ENCODE measurements at regions not wholly inside any gene's neighbourhood (a gene's known extent, or its start where the extent isn't known, plus 50 kb on each side); places are given as distances from the start of the nearest gene placed in this dataset.
"Not testable (repeated sequence)": the region's sequence is repeated elsewhere in the genome, so short reads cannot be mapped to it uniquely, and the experiment has no call there.

DNA sequence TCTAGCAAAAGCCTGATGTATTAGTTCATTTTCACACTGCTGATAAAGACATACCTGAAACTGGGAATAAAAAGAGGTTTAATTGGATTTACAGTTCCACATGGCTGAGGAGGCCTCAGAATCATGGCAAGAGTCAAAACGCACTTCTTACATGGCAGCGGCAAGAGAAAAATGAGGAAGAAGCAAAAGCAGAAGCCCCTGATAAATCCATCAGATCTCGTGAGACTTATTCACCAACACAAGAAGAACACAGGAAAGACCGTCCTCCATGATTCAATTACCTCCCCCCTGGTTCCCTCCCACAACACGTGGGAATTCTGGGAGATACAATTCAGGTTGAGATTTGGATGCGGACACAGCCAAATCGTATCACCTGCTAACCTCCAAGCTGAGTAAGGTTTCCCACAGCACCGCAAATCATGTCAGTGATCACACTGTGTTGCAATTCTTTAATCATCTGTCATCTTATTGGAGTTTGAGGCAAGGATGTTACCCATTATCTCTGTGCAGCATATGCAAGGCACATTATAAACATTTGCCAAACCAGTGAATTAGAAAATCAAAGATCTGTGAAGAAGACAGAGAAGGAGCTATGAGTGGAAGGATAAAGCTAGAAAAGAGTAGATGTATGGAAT is 128.5 kb downstream of the ZNF281 start:
- no peak for DNase-seq

DNA sequence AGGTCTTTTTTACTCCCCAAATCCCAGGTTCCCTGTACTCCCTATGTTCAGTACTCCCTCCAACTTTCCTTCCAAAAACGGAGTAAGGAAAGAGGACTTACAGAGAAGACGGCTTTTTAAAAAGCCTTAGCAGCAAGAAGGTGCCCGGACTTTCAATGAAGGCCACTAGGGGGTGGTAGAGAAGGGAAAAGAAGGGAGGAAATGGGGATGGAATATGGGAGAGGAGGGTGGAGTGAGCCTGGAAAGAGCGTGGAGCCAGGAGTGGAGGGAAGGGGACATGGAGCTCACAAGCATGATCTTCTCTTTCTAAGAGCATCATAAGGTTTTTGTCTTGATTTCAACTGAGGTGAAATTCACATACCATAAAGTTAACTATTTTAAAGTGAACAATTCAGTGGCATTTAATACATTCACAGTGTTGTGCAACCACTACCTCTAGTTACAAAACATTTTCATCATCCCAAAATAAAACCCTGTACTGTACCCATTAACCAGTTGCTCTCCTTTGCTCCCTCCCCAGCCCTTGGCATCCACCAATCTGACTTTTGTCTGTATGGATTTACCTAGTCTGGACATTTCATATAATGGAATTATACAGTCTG is 129.9 kb downstream of the ZNF281 start:
- DNase-seq, result no peak

DNA sequence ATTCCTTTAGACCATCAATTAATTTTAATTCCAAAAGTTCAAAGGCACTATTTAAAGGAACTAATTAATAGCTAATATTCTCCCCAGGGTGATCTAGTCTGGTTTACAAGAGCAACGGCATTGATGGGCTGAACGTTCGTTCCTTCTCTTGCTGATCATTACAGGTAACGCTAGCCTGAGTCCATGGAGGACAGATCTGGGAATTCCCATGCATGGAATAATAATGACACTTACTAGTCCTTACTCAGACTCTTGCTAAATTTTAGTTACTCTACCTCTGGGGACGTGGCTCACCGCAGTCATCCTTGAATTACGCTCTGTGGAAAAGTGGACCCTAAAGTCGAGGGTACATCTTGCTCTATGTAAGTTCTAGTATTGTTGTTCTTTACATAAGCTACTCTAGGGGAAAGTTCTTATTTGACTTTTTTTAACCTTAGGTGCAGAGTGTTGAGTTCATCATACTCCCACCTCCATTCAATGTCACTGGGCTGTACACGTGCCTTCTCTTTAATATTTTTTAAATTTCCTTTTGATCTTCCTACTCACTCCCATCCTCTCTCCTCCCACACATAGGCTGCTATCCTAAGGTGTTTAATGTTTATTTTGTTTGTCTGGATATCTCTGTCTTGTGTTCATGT is 133.9 kb downstream of the ZNF281 start:
- no peak for DNase-seq

DNA sequence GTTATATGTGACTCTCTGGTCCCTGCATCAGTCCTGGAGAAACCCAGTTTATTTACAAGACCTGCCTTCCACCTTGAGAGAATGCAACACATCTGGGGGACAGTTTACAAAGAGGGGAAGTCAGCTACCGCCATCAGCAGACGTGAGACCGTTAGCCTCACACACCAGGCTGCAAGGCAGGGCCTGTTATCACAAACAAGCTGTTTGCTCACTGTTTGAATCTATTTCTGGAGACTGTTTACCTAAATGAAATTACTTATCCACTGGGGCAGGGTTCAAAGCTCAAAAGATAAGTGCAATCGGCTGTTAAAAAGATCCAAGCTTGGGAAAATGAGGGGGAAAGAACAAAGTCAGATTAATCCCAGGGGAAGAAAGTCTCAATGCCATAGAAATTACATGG is 134.4 kb downstream of the ZNF281 start:
- no peak for DNase-seq

DNA sequence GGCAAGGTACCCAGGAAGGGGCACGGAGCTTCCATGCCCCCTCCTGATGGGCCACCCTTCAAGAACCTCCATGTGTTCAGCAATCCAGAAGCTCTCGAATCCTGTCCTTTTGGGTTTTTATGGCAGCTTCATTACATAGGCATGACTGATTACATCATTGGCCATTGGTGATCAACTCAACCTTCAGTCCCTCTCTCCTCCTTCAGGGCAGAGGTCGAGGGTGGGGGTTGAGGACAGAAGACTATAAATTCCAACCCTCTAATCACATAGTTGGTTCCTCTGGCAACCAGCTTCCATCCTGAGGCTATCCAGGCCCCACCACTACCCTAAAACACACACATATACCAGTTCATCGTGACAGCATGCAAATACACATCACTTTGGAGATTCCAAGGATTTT is 135.7 kb downstream of the ZNF281 start:
- DNase-seq, result no peak

DNA sequence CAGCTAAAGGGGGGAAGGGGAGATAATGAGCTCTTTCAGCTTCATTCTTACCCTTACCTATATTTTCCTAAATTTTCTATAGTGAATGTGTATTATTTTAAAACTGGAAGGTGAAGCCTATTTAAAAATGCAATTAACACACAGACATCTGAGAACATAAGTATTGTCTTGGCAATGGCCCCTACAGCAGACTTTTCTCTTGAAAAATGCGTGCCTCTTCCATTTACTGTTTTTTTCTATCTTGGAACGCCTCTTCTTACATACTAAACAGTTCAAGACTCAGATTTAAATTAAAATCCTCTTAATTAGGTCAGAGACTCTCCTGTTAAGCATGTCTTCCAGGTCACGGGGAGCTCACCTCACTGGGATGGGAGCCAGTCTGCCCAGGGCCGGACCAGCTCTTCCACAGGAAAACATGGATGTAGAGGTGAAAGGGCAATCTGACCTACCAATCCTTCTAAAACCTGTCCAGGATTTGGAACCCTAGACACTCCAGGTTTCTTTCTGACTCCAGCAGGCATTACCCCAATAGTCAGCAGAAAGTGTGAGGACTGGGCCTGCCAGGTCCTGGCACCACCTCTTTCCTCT is 137.3 kb downstream of the ZNF281 start:
- no peak for DNase-seq

DNA sequence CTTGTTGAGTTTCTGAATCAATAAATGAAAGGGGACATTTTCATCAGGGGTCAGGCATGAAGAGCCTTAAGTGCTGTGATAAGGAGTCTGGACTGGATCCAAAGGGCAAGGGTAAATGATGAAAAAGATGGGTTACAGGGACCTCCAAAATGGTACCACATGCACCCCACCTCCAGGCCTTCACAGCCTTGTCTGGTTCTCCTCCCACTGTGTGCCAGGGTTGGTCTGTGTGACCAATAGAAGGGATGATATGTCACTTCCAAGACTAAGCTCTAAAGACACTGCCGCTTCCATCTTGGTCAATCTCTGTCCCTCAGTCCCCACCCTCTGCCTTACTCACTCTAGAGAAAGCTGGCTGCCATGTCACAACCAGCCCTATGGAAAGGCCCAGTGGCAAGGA is 140.6 kb downstream of the ZNF281 start:
- DNase-seq, result no peak

DNA sequence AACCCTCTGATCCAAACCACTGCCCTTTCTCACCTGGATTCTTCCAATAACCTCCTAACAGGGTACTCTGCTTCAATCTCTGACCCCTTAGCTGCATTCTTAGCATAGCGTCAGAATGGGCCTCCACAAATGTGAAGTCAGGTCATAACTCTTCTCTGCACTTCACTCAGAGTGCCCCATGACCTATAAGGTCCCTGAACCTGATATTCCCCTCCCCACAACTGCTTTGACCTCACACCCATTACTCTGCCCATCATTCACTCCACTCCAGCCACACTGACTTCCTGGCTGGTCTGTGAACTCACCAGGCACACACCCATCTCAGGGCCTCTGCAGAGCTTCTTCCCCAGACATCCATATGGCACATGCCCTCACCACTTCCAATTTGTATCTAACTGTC is 141.9 kb downstream of the ZNF281 start:
- no peak for DNase-seq

DNA sequence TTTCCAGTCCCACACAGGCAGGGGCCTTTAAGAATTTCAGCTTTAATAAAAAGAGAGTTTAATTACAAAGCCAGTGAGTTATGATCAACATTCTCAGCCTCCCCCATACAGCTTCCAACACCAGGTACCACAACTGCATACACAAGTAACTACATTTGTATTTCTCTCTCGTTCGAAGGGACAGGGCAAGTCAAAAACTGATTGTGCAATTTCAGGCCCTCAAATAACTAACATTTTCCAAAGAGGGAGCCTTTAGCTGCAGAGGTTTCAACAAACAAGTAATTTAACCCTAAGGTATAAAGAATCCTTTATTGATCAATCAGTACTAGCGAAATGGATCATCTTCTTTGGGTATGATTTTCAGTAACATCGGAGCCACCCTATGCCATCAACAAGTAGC is 142.4 kb downstream of the ZNF281 start:
- no peak for DNase-seq

DNA sequence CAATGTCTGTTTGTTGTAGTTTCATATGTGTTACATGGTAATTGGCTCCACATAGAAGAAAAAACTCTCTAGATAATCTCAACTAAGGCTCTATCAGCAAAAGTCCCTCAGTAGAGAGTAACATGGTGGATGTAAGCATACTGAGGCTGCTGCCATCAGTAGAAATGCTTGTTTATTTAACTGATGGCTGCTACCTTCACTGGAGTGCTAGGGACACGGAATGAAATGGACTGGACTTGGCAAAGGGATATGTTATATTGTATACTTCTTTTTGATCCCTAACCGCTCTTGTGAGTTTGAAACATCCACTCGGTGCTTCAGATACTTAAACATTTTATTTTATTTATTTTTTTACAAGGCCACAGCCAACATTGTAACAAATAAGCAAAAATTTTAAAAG is 143.0 kb downstream of the ZNF281 start:
- no peak for DNase-seq

DNA sequence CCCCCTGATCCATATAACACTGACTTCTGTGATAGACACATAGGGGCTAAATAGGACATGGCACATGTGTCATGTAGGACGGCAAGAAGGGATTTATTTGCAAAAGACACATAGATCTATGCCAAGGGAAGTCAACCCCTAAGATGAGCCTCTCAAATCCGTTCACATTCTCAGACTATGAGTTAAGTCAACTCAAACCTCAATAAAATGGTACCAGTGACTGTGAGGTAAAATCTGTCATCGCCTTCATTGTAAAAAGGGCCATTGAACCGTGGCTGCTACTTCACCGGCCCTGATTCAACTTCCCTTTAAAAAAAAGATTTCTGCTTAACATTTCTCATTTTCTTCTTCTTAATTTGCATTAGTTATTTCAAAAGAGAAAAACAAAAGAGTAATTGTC is 144.0 kb downstream of the ZNF281 start:
- no peak for DNase-seq

DNA sequence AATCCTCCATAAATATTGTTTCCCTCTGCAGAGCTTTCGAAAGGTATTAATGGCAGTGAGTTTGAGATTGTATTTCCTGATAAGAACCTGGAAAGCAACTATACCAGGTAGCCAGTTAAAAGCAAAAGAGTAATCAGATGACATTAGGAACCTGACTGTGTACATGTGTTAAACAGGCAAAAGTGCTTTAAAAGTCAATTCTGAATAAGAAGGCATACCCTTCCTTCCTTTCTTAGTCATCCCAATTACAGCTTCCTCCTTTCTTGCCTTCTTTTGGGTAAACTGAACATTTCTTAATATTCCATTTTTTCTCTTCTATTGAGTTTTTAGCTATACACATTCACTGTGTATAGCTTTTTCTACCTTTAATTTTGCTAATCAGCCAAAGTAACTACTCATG is 144.7 kb downstream of the ZNF281 start:
- no peak for DNase-seq

DNA sequence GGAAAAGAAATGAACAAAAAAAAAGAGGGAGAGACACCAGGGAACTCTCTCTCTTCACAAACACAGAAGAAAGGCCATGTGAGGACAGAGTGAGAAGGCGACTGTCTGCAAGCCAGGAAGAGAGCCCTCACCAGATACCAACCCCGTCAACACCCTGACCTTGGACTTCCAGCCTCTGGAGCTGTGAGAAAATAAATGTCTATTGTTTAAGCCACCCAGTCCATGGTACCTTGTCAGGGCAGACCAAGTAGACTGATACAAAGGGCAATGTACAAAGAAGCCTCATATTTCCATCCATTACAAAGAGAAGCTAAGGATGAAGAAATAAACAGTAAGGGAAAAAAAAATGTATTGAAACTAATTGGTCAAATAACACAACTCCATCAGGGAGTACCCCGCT is 146.6 kb downstream of the ZNF281 start:
- no peak for DNase-seq

DNA sequence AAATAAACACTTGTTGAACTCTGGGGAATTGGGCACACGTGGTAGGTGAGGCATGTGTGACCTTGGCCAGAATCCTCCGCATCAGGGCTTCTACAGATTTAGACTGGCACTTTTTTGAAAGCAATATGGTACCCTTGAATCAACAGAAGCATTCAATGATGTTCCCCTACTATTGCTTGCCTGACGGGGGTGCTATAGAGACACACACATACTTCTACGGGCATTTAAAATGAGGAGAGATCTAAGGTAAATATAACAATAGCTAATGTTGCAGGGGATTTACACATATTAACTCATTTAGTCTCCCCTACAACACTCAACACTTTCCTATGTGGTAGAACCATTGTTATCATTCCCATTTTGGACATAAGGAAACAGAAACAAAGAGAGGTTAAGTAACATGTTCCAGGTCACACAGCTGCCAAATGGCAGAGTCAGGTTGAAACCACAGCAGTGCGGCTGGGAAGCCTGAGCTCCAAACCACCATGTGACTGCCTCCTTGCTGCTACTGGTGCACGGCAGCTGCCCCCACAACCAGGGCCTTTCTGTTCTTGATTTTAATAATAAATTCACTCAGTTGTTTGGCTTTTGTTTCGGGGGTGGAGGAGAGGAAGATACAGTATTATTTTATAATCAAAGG is 147.4 kb downstream of the ZNF281 start:
- no peak for DNase-seq

DNA sequence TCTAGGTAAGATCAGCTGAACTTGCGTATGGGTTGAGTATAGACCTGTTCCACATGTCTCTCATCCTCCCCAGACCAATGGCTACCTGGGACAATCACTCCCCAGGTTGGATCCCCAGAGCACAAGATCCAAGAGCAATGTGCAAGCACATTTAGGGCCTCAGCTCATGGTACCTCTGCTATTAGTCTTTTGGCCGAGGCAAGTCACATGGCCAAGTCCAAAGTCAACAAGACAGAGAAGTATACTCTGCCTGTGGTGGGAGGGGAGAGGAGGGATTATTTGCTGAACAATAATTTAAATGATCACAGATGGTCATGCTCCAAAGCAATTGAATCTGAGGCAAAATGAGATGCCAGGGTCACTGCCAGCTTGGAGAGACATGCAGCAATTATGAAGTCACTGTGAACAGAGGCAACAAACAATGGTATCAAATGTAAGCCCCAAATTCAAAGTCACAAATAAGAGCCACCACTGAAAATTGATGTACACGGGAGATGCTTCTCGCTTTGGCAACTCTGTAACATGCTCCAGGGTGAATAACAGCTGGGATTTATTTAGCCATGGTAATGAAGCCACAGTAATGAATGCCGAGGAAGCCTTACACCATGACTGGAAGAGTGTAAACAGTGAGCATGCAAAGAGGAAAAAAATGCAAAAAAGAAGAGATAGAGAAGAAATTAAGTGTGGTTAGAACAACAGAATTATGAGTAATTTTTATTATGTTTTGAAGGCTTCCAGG is 149.1 kb downstream of the ZNF281 start:
- no peak for DNase-seq

DNA sequence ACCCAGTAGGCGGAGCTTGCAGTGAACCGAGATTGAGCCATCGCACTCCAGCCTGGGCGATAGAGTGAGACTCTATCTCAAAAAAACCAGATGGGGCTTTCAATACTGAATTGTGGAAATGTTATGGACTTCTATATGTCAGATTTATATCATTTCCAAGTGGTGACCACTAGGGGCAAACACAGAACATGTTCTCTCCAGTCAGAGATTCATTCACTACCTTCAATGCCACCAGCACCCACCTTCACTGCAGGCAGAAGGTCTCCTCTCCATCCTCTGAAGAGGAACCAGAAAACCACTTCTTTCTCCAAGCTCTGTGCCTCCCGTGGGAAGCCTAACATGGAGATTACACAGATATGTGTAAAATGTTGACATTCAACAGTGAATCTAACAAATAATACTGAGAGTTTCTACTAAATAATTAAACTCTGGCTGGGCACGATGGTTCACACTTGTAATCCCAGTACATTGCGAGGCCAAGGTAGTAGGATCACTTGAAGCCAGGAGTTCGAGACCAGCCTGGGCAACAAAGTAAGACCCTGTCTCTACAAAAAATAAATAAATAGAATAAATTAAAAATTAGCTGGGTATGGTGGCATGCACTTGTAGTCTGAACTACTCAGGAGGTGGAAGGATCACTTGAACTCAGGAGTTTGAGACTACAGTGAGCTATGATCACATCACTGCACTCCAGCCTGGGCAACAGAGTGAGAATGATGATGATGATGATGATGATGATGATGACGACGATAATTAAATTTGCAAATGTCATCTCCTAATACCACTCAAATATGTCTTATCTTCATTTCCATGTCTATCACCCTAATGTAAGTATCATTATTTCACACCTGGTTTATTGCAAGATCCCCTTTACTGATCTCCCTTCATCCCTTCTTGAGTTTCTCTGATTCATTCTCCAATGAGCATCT is 151.1 kb downstream of the ZNF281 start:
- no peak for DNase-seq

DNA sequence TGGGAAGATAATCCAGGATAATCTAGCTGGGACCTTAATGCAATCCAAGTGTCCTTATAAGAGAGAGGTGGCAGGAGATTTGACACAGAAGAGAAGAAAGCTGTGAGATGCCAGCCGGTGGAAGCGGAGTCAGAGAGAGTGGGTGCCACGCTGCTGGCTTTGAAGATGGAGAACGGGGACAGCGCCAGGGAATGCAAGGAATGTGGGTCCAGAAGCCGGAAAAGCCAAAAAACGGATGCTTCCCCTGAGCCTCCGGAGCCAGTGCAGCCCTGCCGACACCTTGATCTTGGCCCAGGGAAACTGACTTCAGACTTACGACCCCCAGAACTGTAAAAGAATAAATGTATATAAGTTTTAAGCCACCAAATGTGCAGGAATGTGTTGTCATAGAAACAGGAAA is 152.6 kb downstream of the ZNF281 start:
- no peak for DNase-seq

DNA sequence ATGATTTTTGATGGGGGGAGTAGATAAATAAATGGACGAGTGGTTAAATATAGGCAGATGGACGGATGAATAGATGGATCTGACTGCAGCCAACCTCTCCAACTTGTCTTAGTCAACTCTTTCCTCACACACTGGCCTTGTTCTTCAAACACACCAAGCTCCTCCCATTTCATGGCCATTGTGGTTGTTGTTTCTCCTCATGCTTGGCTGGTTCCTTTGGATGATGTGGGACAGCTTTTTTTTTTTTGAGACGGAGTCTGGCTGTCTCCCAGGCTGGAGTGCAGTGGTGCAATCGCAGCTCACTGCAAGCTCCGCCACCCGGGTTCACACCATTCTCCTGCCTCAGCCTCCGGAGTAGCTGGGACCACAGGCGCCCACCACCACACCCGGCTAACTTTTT is 155.2 kb downstream of the ZNF281 start:
- not testable (repeated sequence) for DNase-seq

DNA sequence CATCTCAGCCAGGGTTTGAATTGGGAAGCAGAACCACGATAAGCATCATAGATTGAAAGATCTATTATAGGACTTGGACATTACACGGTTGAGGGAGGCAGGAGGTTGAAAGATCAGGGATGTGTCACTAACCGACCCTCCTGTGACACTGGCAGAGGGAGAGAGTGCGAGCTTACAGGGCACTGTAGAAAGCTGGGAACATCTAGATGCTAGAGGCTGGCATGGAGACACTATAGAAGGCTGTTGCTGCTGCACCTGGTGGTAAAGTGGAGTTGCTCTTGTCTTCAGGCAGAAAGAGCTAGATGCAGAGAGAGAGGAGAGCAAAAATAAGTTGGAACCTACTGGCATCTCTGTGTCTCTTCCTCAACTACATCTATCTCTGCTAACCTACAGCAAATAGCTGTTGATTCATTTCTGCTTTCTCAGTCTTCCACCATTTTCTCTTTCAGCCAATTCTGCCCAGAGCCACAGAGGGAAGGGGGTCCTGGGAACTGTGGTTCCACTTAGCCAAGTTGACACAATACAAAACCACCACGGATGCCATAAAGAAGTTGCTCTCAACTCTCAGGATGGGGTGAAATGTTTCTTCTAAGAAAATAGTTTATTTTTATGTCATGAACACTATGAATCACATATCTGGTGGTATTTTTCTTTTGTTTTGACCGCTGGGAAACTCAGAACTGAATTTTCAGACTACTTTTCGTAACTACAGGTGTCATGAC is 155.9 kb downstream of the ZNF281 start:
- DNase-seq, result no peak

DNA sequence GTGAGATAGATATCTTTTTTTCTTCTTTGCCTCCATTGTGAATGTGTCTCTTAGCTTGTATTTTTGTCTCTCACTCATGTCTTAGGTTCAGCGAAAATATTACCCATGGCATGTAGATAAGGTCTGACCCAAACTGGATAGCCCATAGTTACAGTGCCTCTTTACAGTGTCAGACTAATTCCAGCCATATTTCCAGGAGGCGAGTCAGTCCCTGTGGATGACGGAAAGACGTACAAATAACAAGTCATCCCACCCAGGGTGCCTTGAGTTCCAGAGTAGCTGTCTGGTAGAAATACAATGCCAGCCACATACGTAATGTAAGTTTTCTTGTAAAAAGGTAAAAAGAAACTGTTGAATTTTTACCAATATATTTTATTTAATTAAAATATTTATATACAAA is 157.3 kb downstream of the ZNF281 start:
- no peak for DNase-seq

DNA sequence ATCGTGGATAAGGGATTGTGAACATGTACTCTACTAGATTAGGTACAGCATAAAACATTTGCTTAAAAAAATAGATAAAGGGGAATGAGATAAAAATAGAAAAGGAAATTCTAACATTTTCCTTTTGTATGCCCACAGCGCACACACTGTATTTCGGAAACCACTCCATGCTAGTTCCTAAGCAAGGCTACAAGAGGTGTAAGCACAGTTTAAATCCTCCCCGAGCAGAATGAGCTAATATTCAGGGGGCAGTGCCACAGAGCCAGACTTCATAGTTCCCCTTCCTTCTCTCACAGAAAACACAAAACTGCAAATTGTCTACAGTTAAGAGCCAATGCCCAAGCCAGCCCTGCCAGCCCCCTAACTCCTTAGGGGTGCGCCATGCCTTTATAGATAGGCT is 159.4 kb downstream of the ZNF281 start:
- no peak for DNase-seq

All from skin of body (tissue), 1 donor.